ENCODE measurements at regions not wholly inside any gene's neighbourhood (a gene's known extent, or its start where the extent isn't known, plus 50 kb on each side); places are given as distances from the start of the nearest gene placed in this dataset.
"Not testable (repeated sequence)": the region's sequence is repeated elsewhere in the genome, so short reads cannot be mapped to it uniquely, and the experiment has no call there.

DNA sequence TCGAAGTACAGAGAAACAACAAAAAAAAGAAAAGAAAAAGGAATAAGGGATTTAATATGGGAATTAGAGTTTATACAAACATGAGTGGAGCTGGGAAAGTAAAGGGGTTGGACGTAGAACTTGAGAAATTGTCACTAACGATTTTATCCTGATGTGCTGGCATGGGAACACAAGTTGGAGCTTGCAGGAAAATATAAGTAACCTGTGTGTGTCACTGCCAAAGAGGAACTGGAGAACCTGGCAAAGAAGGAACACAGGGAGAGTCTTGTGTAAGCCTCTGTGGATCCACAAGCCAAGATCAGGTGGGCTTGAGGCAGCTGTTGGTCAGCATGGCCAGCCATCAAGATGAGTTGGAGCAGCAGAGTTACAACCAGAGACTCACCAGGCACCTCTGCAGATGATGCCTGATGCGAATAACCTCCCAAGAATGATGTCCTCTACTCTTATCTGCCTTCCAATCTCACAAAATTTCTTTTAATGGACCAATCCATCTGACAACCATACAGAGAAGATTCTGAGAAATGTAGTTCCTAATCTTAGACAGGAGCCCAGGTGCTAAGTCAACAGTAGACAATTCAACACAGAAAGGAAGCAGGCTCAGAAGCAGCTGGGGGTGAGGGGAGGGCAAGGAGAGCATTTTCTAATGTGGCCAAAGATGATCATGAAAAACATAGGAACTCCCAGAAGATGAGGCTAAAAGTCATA is 77.0 kb upstream of the SPOPL start:
- in situ Hi-C loops (cut with HindIII; ENCODE audit: low pct_unique_long_range_greater_than_20kb, low sequenced_read_pairs): no loop called here
- no peak for DNase-seq (ENCODE audit: low read depth, low spot score)

DNA sequence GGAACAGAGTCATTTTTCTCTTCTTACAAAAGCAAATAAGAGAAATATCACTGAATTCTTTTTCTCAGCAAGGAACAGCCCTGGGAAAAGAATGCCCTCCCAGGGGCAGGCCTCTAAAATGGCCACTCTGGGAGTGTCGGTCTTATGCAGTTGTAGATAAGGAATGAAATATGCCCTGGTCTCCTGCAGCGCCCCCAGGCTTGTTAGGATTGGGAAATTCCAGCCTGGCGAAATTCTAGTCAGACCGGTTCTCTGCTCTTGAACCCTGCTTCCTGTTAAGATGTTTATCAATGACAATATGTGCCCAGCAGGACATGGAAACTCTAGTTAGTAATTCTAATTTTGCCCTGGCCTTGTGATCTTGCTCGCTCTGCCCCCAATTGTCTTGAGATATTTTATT is 75.5 kb upstream of the SPOPL start:
- in situ Hi-C loops (cut with HindIII; ENCODE audit: low pct_unique_long_range_greater_than_20kb, low sequenced_read_pairs); DNase-seq (ENCODE audit: low read depth, low spot score): not testable (repeated sequence)

DNA sequence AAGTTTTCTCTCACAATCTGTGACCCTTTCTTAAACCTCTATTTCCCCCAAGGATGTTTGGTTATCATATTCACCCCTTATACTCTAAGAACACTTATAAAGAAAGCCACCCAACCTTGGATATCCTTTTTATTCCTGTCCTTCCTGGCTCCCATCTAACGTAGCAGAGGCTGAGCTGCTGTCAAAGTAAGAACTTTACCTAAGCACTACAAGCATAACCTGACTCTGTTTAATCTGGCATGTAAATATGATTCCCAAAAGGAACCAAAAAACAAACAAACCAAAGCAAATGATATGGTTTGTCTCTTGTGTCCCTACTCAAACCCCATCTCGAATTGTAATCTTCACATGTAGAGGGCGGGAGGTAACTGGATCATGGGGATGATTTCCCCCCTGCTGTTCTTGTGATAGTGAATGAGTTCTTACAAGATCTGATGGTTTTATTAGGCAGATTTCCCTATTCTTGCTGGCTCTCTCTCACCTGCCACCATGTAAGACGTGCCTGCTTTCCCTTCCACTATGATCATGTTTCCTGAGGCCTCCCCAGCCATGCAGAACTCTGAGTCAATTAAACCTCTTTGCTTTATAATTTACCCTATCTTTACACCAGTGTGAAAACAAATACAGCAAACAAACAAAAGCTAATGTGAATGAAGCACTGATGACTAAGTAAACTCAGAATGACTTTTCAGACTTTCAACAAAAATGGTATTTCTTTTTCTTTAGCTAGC is 72.7 kb upstream of the SPOPL start:
- in situ Hi-C loops (cut with HindIII; ENCODE audit: low pct_unique_long_range_greater_than_20kb, low sequenced_read_pairs): no loop called here
- no peak for DNase-seq (ENCODE audit: low read depth, low spot score)

DNA sequence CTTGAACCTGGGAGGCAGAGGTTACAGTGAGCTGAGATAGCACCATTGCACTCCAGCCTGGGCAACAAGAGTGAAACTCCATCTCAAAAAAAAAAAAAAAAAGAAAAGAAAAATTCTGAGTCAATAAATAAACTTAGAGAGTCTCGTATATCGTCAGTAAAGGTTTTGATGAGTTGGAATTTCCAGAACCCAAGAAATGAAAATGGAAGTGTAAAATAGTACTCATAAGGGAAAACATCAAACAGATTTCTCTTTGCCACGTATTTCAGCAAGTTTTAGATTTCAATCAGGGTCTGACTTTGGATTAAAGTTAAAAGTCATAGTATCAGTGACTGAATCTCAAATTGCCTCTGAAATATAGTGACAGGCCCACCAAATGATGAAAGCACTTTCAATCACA is 71.4 kb upstream of the SPOPL start:
- in situ Hi-C loops (cut with HindIII; ENCODE audit: low pct_unique_long_range_greater_than_20kb, low sequenced_read_pairs): no loop called here
- no peak for DNase-seq (ENCODE audit: low read depth, low spot score)

DNA sequence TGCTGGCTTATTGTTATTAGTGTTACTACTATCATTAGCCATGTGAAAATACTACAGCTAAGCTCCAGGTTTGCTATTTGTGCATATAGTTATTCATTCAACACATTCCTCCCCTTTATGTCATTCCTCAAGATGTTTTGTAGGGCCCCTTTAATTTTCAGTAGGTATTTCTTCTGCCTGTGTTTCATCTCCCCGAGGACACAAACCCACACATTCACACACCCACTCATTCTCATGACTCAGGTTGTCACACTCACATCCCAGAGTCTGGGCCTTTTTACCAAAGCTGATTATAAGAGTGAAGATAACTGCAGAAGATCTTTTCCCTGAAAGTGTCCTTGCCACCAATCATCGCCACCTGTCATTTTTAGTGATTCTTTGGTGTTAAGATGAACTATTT is 68.6 kb upstream of the SPOPL start:
- no peak for DNase-seq (ENCODE audit: low read depth, low spot score)
- in situ Hi-C loops (cut with HindIII; ENCODE audit: low pct_unique_long_range_greater_than_20kb, low sequenced_read_pairs): no loop called here

DNA sequence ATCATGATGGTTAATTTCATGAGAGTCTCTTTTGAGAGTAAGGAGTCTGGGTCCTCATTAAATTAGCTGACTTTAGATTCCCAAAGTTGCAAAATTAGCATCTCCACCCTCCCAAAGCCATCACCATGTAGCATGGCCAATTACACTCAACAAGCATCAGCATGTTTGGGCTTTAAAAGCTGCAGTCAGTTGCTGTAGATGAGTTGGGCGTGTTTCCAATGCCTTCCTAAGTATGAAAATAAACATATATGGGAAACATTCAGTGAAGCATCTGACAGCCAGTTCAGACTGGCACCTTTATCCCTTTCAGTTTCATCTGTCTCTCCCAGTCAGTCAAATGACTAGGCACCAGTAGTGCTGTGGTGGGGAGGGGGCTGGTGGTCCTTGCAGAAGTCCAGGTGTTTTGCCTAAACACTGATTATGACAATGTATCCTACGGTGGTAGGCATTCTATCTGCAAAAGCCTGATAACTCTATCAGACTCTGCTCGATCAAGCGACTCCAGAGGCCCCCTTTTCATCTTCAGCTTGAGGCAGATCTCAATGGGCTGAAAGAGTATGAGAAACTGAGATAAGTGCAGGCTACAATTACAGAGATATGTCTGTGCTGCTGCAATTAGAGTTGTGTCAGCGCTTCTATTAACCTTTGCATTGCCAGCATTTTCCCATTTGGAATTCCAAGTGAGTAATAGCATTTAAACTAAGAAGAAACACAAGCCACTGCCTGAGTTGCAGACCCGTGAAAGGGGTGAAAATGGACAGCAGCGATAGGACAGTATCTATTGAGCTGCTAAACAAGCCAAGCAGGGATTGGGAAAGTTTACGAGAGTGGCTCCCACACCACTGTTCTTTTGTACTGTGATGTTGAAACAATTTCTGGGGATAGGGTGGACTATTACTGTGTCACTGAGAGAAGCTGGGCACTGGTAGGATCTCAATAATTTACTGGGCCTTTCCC is 67.3 kb upstream of the SPOPL start:
- in situ Hi-C loops (cut with HindIII; ENCODE audit: low pct_unique_long_range_greater_than_20kb, low sequenced_read_pairs): no loop called here
- no peak for DNase-seq (ENCODE audit: low read depth, low spot score)

DNA sequence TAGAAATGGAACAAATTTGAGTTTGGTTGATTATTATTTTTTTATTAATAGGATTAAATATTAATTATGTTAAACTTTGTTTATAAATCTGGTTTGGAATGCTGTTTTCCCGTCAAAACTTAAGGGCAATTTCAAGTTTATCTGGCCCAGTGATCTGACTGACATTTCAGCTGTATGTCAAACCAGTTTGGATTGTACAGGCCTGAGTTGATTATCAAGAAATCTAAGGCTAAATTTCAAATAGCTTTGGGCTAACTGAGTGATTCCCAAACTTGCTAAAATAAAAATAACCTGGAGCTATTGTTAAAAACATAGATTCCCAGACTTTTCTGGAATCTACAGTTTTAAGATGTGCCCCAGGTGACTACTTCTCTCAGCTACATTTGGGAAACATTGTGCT is 65.9 kb upstream of the SPOPL start:
- in situ Hi-C loops (cut with HindIII; ENCODE audit: low pct_unique_long_range_greater_than_20kb, low sequenced_read_pairs): no loop called here
- no peak for DNase-seq (ENCODE audit: low read depth, low spot score)

DNA sequence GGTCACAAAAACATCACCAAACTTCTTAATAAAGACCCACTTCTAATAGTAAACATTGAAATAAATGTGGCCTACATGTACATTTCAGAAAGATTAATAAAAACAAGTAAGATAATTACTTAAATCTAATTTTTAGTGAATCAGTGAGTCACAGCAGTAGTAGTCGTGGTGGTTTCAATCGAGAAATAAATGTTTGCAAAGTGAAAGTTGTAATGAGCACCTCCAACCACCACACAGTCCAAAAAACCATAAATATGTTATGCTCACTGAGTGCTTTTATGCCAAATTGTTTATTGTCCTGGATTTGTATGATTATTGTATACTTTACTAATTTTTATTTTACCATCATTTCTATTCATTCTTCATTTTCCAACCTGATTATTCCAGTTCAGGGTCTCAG is 61.8 kb upstream of the SPOPL start:
- in situ Hi-C loops (cut with HindIII; ENCODE audit: low pct_unique_long_range_greater_than_20kb, low sequenced_read_pairs): no loop called here
- DNase-seq (ENCODE audit: low read depth, low spot score): no peak

DNA sequence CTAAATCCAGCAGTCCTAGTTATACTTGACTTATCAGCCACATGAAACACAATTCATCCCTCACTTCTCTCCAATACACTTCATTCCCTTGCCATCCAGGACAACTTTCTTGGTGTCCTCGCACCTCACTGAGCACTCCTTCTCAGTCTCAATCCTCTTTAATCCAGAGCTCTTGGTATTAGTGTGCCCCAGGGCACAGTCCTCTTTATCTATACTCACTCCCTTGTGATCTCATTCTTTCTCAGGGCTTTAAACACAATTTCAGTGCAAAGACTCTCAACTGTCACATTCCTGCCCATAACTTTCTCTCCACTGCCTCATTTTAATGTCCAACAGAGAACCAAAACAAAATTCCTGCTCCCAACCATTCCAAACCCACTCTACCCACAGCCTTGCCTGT is 60.8 kb upstream of the SPOPL start:
- in situ Hi-C loops (cut with HindIII; ENCODE audit: low pct_unique_long_range_greater_than_20kb, low sequenced_read_pairs): no loop called here

DNA sequence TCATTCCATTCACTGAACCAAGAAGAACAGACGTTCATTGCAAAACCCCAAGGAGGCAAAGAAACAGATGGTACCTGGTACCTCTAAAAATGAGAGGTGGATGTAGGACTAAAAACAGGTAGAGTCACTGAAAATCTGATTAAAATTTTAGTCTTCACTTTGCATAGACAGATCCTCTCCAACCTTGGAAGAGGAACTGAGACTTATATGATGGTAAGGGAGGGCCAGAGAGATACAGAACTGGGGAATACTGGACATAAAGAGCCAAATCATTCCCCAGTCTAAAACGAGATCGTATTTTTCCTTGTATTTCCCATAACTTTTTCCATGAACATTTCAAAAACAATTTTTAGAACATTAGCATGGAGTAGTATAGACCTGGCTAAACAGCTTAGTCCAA is 59.7 kb upstream of the SPOPL start:
- in situ Hi-C loops (cut with HindIII; ENCODE audit: low pct_unique_long_range_greater_than_20kb, low sequenced_read_pairs): no loop called here
- no peak for DNase-seq (ENCODE audit: low read depth, low spot score)

More for the DNA sequence above, 60.8 kb upstream of the SPOPL start:
- DNase-seq (ENCODE audit: low read depth, low spot score): no peak

DNA sequence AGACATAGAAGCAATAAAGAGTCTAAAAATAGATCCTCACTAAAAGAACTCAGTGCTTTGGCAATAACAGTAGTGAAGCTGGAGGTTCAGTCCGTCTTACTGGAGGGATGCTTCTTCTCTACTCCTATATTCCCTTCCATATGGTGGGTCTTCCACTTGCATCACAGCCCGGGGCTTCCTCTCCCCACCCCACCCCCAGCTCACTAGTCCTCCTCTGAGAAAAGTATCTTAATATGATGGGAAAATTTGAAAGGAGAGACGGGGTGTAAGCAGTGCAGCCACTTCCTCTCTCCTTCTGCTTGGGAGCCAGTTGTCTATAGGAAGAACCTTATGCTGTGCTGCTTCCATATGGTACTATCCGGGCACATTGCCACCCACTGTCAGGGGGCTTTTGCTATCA is 57.2 kb upstream of the SPOPL start:
- in situ Hi-C loops (cut with HindIII; ENCODE audit: low pct_unique_long_range_greater_than_20kb, low sequenced_read_pairs): no loop called here
- DNase-seq (ENCODE audit: low read depth, low spot score): no peak

DNA sequence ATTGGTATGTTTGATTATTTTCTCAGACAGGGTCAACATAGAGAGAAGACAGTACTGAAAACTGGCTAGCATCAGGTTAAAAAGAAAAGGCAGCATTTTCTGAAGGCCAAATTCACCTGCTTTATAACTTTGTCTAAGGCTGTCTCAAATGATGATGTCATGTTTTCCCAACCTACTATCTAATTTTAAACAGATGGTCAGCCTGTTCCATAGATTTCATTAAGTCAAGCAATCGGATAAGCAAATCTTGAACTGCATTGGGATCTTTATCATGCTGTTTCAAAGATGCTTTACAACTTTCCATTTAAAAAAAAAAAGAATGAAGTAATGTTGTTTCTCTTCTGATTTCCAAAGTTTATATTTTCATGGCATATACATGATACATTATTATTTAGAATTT is 56.3 kb upstream of the SPOPL start:
- in situ Hi-C loops (cut with HindIII; ENCODE audit: low pct_unique_long_range_greater_than_20kb, low sequenced_read_pairs): no loop called here
- no peak for DNase-seq (ENCODE audit: low read depth, low spot score)

DNA sequence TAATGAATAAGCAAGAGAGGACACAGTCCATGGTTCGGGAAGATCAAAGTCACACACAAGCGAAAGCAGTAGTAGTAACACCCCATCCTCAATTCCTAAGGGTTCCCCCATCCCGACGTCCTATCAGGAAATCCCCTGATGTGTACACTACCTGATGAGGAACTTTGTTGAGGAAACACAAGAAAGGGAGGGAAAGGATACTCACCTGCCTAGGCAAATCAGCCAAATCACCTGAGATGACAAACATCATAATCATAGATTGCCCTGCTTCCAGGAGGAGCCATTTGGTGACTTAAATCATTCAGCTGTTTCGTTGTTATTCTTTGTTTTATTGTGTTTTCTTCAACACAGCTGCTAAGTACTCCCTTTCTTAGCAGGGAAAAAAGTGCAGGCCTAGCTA is 55.5 kb upstream of the SPOPL start:
- in situ Hi-C loops (cut with HindIII; ENCODE audit: low pct_unique_long_range_greater_than_20kb, low sequenced_read_pairs): no loop called here
- no peak for DNase-seq (ENCODE audit: low read depth, low spot score)

DNA sequence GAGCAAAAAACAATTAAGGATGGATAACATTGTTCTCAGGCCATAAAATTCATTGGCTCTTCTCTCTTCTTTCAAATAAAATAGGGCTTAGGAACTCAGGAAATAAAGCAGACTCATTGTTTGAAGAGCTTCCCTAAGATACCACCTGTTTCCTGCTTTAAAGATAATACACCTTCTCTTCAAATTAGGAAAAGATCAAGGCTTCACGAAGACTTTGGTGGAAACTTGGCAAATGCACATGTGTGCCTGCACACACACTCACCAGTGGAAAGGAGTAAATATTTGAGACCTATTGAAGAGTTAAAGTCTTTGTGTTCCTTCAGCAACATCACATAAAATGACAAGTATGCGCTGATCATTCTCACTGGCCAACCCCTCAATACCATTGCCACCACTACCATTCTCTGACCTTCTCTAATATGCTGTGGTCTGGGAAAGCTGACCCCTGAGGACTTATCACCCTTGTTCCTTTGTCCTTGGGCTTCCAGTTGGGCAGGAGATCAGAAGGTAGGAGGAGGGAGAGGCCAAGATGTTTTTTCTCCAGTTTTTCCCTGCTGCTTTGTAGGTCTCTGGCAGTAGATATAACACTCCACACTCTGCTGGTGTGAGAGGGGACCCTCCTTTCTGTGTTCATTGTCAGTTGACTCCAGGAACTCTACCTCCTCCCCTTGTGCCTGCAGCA is 53.5 kb upstream of the SPOPL start:
- in situ Hi-C loops (cut with HindIII; ENCODE audit: low pct_unique_long_range_greater_than_20kb, low sequenced_read_pairs): no loop called here
- DNase-seq (ENCODE audit: low read depth, low spot score): no peak
